ENCODE measurements at regions not wholly inside any gene's neighbourhood (a gene's known extent, or its start where the extent isn't known, plus 50 kb on each side); places are given as distances from the start of the nearest gene placed in this dataset.

DNA sequence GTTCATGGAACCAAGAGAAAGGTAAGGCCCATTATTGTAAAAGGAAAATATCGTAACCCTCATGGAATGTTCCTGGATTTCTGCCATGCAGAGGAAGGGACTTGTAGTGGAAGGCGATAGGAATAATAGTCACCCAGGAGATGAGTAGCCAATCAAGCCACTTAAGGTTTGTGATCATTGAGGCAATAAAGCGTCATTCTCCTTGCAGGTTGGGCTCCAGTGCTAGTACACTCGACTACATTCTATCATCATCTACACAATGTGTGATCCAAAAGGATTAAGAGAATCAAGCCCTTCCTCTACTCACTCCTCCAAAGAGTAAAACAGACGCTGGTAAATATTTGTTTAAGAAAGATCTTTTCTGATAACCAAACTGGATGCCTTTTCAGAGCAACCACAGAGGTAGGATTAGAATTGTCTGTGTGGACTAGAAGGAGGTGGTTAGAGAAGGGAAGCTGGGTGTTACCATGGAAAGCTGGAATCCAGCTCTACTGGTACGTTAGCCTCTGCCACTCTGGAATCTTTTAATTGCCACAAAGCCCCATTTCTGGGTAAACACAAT lies 245.7 kb downstream of the IKZF2 start:
- ChIA-PET POLR2A (no interaction called here), CTCF (interaction anchor here (0.6 to 0.9 kb wide), 2 partner anchors 9 to 14 kb away, joined by 3 read pairs; no protein-coding TSS in a partner anchor)
- Histone ChIP-seq H3K36me3 (ENCODE audit: control insufficient read depth in 2 of 2, insufficient read depth in 1 of 2, low read length in 2 of 2) (no peaks in the 10 kb centered on the region), H3K4me1 (ENCODE audit: control insufficient read depth, insufficient read depth, low read length) (peaks cover 2% of the 10 kb centered on the region; the same call in 1 of the 2 replicates), H3K9me3 (ENCODE audit: control insufficient read depth, insufficient read depth, low read depth, low read length) (no peaks in the 10 kb centered on the region), H3K27ac (ENCODE audit: extremely low read depth, low read depth, low read length) (no peak overlapping the region), H3K4me3 (ENCODE audit: low read depth, low read length) (no peak overlapping the region)
- no peak for TF ChIP-seq WT1 (tag by site-specific recombination; IDR thresholded peaks at IDR 0.05)
- no peak for TF ChIP-seq ZNF585B (tag by site-specific recombination; IDR thresholded peaks at IDR 0.05)
- TF ChIP-seq, protein P1, sequence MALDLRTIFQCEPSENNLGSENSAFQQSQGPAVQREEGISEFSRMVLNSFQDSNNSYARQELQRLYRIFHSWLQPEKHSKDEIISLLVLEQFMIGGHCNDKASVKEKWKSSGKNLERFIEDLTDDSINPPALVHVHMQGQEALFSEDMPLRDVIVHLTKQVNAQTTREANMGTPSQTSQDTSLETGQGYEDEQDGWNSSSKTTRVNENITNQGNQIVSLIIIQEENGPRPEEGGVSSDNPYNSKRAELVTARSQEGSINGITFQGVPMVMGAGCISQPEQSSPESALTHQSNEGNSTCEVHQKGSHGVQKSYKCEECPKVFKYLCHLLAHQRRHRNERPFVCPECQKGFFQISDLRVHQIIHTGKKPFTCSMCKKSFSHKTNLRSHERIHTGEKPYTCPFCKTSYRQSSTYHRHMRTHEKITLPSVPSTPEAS (tag by site-specific recombination; IDR thresholded peaks at IDR 0.05), result no peak
- TF ChIP-seq ZNF335 (tag by site-specific recombination; conservative IDR thresholded peaks at IDR 0.05), result no peak
- no peak for TF ChIP-seq ZSCAN30 (tag by site-specific recombination; IDR thresholded peaks at IDR 0.05)
- no peak for TF ChIP-seq ZNF211 (tag by site-specific recombination; IDR thresholded peaks at IDR 0.05; ENCODE audit: low read depth)
- TF ChIP-seq ZNF514 (tag by site-specific recombination; IDR thresholded peaks at IDR 0.05), result no peak
- TF ChIP-seq, protein P2, sequence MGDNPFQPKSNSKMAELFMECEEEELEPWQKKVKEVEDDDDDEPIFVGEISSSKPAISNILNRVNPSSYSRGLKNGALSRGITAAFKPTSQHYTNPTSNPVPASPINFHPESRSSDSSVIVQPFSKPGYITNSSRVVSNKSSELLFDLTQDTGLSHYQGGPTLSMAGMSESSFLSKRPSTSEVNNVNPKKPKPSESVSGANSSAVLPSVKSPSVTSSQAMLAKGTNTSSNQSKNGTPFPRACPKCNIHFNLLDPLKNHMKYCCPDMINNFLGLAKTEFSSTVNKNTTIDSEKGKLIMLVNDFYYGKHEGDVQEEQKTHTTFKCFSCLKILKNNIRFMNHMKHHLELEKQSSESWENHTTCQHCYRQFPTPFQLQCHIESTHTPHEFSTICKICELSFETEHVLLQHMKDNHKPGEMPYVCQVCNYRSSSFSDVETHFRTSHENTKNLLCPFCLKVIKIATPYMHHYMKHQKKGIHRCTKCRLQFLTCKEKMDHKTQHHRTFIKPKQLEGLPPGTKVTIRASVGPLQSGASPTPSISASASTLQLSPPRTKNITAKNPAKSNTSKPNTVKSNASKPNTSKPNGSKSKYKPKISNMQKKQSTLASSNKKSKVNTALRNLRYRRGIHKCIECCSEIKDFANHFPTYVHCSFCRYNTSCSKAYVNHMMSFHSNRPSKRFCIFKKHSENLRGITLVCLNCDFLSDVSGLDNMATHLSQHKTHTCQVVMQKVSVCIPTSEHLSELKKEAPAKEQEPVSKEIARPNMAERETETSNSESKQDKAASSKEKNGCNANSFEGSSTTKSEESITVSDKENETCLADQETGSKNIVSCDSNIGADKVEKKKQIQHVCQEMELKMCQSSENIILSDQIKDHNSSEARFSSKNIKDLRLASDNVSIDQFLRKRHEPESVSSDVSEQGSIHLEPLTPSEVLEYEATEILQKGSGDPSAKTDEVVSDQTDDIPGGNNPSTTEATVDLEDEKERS (tag by site-specific recombination; IDR thresholded peaks at IDR 0.05), result no peak
- TF ChIP-seq ZNF692 (tag by site-specific recombination; IDR thresholded peaks at IDR 0.05), result no peak
- TF ChIP-seq, protein P3, sequence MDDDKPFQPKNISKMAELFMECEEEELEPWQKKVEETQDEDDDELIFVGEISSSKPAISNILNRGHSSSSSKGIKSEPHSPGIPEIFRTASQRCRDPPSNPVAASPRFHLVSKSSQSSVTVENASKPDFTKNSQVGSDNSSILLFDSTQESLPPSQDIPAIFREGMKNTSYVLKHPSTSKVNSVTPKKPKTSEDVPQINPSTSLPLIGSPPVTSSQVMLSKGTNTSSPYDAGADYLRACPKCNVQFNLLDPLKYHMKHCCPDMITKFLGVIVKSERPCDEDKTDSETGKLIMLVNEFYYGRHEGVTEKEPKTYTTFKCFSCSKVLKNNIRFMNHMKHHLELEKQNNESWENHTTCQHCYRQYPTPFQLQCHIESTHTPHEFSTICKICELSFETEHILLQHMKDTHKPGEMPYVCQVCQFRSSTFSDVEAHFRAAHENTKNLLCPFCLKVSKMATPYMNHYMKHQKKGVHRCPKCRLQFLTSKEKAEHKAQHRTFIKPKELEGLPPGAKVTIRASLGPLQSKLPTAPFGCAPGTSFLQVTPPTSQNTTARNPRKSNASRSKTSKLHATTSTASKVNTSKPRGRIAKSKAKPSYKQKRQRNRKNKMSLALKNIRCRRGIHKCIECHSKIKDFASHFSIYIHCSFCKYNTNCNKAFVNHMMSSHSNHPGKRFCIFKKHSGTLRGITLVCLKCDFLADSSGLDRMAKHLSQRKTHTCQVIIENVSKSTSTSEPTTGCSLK (tag by site-specific recombination; IDR thresholded peaks at IDR 0.05), result no peak
- TF ChIP-seq ZNF146 (tag by site-specific recombination; IDR thresholded peaks at IDR 0.05), result no peak
- no peak for TF ChIP-seq ZNF23 (tag by site-specific recombination; IDR thresholded peaks at IDR 0.05; ENCODE audit: borderline replicate concordance)
- TF ChIP-seq BCL6B (tag by site-specific recombination; IDR thresholded peaks at IDR 0.05), result no peak
- no peak for TF ChIP-seq ZNF548 (tag by site-specific recombination; IDR thresholded peaks at IDR 0.05)
- TF ChIP-seq, protein P4, sequence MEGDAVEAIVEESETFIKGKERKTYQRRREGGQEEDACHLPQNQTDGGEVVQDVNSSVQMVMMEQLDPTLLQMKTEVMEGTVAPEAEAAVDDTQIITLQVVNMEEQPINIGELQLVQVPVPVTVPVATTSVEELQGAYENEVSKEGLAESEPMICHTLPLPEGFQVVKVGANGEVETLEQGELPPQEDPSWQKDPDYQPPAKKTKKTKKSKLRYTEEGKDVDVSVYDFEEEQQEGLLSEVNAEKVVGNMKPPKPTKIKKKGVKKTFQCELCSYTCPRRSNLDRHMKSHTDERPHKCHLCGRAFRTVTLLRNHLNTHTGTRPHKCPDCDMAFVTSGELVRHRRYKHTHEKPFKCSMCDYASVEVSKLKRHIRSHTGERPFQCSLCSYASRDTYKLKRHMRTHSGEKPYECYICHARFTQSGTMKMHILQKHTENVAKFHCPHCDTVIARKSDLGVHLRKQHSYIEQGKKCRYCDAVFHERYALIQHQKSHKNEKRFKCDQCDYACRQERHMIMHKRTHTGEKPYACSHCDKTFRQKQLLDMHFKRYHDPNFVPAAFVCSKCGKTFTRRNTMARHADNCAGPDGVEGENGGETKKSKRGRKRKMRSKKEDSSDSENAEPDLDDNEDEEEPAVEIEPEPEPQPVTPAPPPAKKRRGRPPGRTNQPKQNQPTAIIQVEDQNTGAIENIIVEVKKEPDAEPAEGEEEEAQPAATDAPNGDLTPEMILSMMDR (tag by site-specific recombination; IDR thresholded peaks at IDR 0.05), result no peak
- no peak for TF ChIP-seq ZNF76 (tag by site-specific recombination; IDR thresholded peaks at IDR 0.05; ENCODE audit: borderline replicate concordance, low read depth)
- TF ChIP-seq, protein P5, sequence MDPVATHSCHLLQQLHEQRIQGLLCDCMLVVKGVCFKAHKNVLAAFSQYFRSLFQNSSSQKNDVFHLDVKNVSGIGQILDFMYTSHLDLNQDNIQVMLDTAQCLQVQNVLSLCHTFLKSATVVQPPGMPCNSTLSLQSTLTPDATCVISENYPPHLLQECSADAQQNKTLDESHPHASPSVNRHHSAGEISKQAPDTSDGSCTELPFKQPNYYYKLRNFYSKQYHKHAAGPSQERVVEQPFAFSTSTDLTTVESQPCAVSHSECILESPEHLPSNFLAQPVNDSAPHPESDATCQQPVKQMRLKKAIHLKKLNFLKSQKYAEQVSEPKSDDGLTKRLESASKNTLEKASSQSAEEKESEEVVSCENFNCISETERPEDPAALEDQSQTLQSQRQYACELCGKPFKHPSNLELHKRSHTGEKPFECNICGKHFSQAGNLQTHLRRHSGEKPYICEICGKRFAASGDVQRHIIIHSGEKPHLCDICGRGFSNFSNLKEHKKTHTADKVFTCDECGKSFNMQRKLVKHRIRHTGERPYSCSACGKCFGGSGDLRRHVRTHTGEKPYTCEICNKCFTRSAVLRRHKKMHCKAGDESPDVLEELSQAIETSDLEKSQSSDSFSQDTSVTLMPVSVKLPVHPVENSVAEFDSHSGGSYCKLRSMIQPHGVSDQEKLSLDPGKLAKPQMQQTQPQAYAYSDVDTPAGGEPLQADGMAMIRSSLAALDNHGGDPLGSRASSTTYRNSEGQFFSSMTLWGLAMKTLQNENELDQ (tag by site-specific recombination; IDR thresholded peaks at IDR 0.05; ENCODE audit: low read depth), result no peak

Measured in HEK293 (cell line).